Skeletal muscle tissue (tissue), 3 donors: ENCODE measurements at regions not wholly inside any gene's neighbourhood (a gene's known extent, or its start where the extent isn't known, plus 50 kb on each side); places are given as distances from the start of the nearest gene placed in this dataset.

ENCODE experiments used
- H3K27ac ChIP-seq: one replicate; pipeline ENCODE4 v1.7.0; 2013; ENCODE audit warnings: mild to moderate bottlenecking, low read depth, low read length, inconsistent platforms
- H3K27me3 ChIP-seq, 3 donors: one replicate each; pipeline ENCODE4 v1.7.0; 2013; ENCODE audit warnings: low read length in 3 of 3; ENCODE audit not compliant: control insufficient read depth in 3 of 3, insufficient read depth in 3 of 3
- H3K36me3 ChIP-seq, 3 donors: one replicate each; pipeline ENCODE4 v1.7.0; 2013; ENCODE audit warnings: low read length in 3 of 3; ENCODE audit not compliant: control insufficient read depth in 3 of 3, insufficient read depth in 3 of 3
- H3K4me1 ChIP-seq, 3 donors: one replicate each; pipeline ENCODE4 v1.7.0; 2013; ENCODE audit warnings: low read length in 3 of 3, mild to moderate bottlenecking in 3 of 3; ENCODE audit not compliant: control insufficient read depth in 3 of 3, insufficient read depth in 3 of 3
- H3K4me3 ChIP-seq, 3 donors: one replicate each; pipeline ENCODE4 v1.7.0; 2013; ENCODE audit warnings: low read length in 3 of 3
- H3K9ac ChIP-seq, 3 donors: one replicate each; pipeline ENCODE4 v1.7.0; 2013; ENCODE audit warnings: low read length in 3 of 3, mild to moderate bottlenecking in 3 of 3, moderate library complexity in 2 of 3, low read depth in 1 of 3
- H3K9me3 ChIP-seq, 3 donors: one replicate each; pipeline ENCODE4 v1.7.0; 2013; ENCODE audit warnings: low read length in 3 of 3; ENCODE audit not compliant: control insufficient read depth in 3 of 3
- donor health status: Osteomylitis.

DNA sequence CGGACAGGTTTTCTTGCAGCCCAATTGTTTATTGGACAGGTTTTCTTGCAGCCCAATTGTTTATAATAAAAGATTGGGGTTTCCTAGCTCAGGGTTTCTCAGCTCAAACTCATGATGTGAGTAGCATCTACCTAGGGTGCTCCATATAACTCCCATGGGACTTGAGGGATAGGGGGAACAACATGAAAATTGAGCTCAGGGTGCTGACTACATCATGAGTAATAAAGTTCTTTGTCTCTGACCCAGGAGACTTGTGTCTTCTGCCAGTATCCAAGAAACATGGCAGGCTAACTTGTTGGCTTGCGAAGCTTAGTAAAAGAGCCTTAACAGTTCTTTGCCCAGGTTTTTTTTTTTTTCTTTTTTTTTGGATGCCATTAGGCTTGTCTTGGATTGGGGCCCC lies 59.2 kb upstream of the MYCBP2 start:
- H3K4me3 ChIP-seq, result no peak overlapping the region
- no peak overlapping the region for H3K9ac ChIP-seq
- no peak overlapping the region for H3K27ac ChIP-seq
- H3K9me3 ChIP-seq, result no peaks in the 10 kb centered on the region
- no peaks in the 10 kb centered on the region for H3K27me3 ChIP-seq
- H3K36me3 ChIP-seq, result no peaks in the 10 kb centered on the region
- peaks cover 0 to 3% (median 0%) of the 10 kb centered on the region in 3 donors for H3K4me1 ChIP-seq

DNA sequence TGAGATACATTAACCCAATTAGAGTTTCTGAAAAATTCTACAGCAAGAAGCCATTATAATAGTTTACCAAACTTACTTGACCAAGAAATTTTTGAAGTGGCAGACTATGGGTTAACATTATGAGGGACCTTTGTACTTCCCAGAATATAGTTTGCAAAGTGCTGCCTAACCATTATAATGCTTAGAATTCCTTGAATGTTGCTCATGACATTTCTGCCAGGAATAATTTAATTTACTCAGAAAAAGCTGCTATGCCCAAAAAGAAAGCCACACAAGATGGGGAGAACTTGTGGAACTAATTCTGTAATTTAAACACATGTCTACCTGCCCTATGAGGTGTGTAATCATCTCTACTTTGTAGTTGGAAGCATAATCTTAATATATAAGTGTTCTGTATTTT lies 58.1 kb upstream of the MYCBP2 start:
- Histone ChIP-seq H3K4me3 (no peak overlapping the region), H3K36me3 (no peaks in the 10 kb centered on the region), H3K9ac (no peak overlapping the region), H3K4me1 (peaks cover 0 to 3% (median 0%) of the 10 kb centered on the region in 3 donors), H3K9me3 (no peaks in the 10 kb centered on the region), H3K27ac (no peak overlapping the region), H3K27me3 (no peaks in the 10 kb centered on the region)

DNA sequence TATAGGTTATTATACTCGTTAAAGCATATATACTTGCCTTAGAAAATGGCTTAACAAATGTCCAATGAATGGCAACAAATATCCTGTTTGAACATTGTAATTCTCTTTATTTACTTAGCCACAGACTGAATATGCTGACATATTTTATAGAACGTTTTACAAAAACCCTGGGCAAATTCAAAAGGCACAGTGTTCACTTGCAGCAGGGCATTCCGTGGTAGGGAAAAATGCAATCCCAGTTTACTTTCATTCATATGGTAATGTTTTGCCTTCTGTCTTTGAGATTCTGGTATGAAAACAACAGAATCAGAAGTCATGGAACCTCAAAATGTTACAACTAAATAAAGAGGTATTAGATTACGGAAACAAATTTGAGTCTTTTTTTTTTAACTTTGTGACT lies 56.2 kb upstream of the MYCBP2 start:
- H3K9ac ChIP-seq, result no peak overlapping the region
- peaks cover 0 to 3% (median 0%) of the 10 kb centered on the region in 3 donors for H3K4me1 ChIP-seq
- H3K27me3 ChIP-seq, result no peaks in the 10 kb centered on the region
- H3K4me3 ChIP-seq, result no peak overlapping the region
- no peaks in the 10 kb centered on the region for H3K36me3 ChIP-seq
- no peak overlapping the region for H3K27ac ChIP-seq
- H3K9me3 ChIP-seq, result no peaks in the 10 kb centered on the region

DNA sequence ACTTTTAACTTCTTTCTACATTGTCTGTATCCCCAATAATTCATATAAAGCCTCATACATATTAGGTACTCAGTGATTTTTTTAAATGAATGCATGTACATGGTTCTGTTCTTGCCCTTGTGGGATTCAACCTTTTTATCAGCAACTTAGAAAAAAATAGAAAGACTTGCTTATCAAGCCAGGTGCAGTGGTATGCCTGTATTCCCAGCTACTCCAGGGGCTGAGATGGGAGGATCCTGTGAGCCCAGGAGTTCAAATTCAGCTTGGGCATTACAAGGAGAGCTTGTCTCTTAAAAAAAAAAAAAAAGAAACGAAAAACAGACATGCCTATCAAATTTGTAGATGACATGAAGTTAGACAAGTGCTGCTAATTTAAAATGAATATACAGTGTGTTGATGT lies 54.2 kb upstream of the MYCBP2 start:
- no peaks in the 10 kb centered on the region for H3K4me1 ChIP-seq
- H3K27me3 ChIP-seq, result no peaks in the 10 kb centered on the region
- no peak overlapping the region for H3K9ac ChIP-seq

DNA sequence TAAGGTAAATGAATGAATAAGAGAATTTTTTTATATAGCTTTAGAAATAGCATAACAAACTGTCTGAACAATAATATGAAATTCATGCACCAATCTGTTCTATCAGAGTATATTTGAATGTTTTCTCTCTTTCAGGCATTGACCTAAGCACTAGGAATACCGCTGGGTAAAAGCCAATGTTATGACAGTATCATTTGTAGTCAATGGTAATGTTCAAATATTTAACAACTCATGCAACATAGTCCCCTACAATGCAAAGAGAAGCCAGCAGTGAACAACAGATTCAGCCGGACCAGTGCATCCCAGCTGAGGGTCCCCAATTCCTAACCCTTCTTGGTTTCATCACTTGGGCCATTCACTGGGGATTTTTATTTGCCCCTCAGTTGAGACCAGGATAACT lies 52.6 kb upstream of the MYCBP2 start:
- no peaks in the 10 kb centered on the region for H3K9me3 ChIP-seq
- no peak overlapping the region for H3K9ac ChIP-seq
- no peaks in the 10 kb centered on the region for H3K36me3 ChIP-seq
- H3K27me3 ChIP-seq, result no peaks in the 10 kb centered on the region
- no peak overlapping the region for H3K4me3 ChIP-seq
- H3K4me1 ChIP-seq, result no peaks in the 10 kb centered on the region
- no peak overlapping the region for H3K27ac ChIP-seq

More for the DNA sequence above, 54.2 kb upstream of the MYCBP2 start:
- Histone ChIP-seq H3K4me3 (no peak overlapping the region), H3K9me3 (no peaks in the 10 kb centered on the region), H3K27ac (no peak overlapping the region), H3K36me3 (no peaks in the 10 kb centered on the region)

DNA sequence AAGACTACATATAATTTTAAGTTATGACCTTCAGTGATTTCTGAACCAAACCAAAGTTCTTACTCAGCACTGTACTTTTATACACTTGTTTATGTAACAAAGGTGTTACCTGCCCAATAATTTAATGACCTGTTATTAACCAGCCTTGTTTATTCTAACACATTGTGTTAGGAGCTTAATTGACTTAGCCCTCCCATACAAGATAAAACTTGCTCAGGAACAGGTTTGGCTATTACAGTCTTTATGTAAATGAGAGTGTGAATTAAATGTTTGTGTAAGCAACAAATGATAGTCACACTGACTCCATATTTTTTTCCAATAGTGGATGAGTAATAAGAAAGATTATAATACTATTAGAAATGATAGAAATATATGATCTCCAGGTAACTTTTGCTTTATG lies 51.8 kb upstream of the MYCBP2 start:
- H3K4me1 ChIP-seq, result no peaks in the 10 kb centered on the region
- no peaks in the 10 kb centered on the region for H3K36me3 ChIP-seq
- no peaks in the 10 kb centered on the region for H3K9me3 ChIP-seq
- no peak overlapping the region for H3K4me3 ChIP-seq
- H3K9ac ChIP-seq, result no peak overlapping the region
- no peak overlapping the region for H3K27ac ChIP-seq
- no peaks in the 10 kb centered on the region for H3K27me3 ChIP-seq

DNA sequence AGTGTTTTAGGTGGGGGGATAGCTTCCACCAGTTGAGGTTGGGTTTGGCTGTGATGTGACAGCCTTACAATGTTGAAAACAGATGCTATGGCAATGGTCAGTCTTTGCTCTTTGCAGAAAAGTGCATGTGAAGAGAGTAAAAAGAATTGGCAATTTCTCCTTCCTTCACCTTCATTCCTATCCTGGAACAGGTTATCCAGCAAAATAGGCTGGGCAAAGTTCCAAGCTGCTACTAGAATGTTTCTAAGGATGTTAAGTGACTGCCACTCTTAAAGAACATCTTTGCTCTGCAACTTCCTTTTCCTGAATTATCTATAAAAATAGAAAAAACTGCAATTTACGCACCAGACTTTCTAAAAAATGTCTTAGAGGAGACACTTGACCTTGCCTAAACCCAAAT lies 50.1 kb upstream of the MYCBP2 start:
- Histone ChIP-seq H3K9me3 (no peaks in the 10 kb centered on the region), H3K4me3 (no peak overlapping the region), H3K36me3 (no peaks in the 10 kb centered on the region), H3K9ac (no peak overlapping the region), H3K4me1 (no peaks in the 10 kb centered on the region), H3K27me3 (no peaks in the 10 kb centered on the region), H3K27ac (no peak overlapping the region)
